ENCODE measurements at regions not wholly inside any gene's neighbourhood (a gene's known extent, or its start where the extent isn't known, plus 50 kb on each side); places are given as distances from the start of the nearest gene placed in this dataset.
"Not testable (repeated sequence)": the region's sequence is repeated elsewhere in the genome, so short reads cannot be mapped to it uniquely, and the experiment has no call there.

DNA sequence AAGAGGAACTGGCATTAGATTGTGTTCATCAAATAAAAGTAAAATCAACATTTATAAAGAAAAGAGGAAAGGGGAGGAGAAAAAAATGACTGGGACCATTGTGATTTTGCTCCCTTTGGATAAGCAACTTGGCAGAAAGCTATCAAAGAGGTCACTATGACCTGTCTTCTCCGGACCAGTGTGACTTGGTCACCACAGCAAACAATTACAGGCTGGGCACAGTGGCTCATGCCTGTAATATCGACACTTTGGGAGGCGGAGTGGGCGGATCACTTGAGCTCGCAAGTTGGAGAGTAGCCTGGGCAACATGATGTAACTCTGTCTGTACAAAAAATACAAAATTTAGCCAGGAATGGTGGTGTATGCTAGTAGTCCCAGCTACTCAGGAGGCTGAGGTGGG lies 55.5 kb upstream of the PPIAL4F start:
- H4K20me1 ChIP-seq (ENCODE audit: insufficient read depth, low read length); H4K91ac ChIP-seq (ENCODE audit: insufficient read depth, low read depth, low read length); H2AK9ac ChIP-seq (replicated peaks; ENCODE audit: low read depth, low read length, poor library complexity); H2BK120ac ChIP-seq (ENCODE audit: low read depth, low read length); H2AK5ac ChIP-seq (ENCODE audit: low read depth, low read length); H3K18ac ChIP-seq (ENCODE audit: low read depth, low read length); DNase-seq; H3K14ac ChIP-seq (replicated peaks; ENCODE audit: low read depth, low read length); H3K23ac ChIP-seq (ENCODE audit: low read depth, low read length); H3K27me3 ChIP-seq (ENCODE audit: control insufficient read depth, insufficient read depth, low read length); BruUV-seq (replicated peaks); H4K5ac ChIP-seq (ENCODE audit: low read depth, low read length); H3K79me1 ChIP-seq (ENCODE audit: low read depth in 1 of 2, low read length in 2 of 2); H3K36me3 ChIP-seq (ENCODE audit: control insufficient read depth, insufficient read depth, low read length); CTCF ChIA-PET; H3K4me3 ChIP-seq (ENCODE audit: insufficient read depth, low read depth, low read length); H3K4ac ChIP-seq (ENCODE audit: low read depth, low read length); H2BK15ac ChIP-seq (ENCODE audit: low read depth, low read length); H2AFZ ChIP-seq (replicated peaks; ENCODE audit: low read length, poor library complexity); H2BK5ac ChIP-seq (ENCODE audit: low read depth, low read length, poor library complexity, severe bottlenecking); intact Hi-C loops (cut with micrococcal nuclease); H3K4me2 ChIP-seq (ENCODE audit: low read depth, low read length); H4K8ac ChIP-seq (ENCODE audit: low read depth in 2 of 2, low read length in 2 of 2); H3K4me1 ChIP-seq (ENCODE audit: control insufficient read depth, insufficient read depth, low read length); H2BK20ac ChIP-seq (ENCODE audit: low read depth, low read length); H3K9ac ChIP-seq (ENCODE audit: low read depth, low read length); H3K9me1 ChIP-seq (ENCODE audit: insufficient read depth, low read length); H3K27ac ChIP-seq (ENCODE audit: insufficient read depth, low read length); H3K56ac ChIP-seq (ENCODE audit: extremely low read depth, insufficient read depth, low read length); H3K9me3 ChIP-seq (ENCODE audit: control insufficient read depth, insufficient read depth, low read length); POLR2A ChIA-PET (ENCODE audit: unreplicated experiment); dilution Hi-C loops (cut with HindIII; ENCODE audit: low sequenced_read_pairs, unreplicated experiment); in situ Hi-C loops (cut with MboI; ENCODE audit: low sequenced_read_pairs); ATAC-seq (ENCODE audit: low read depth): not testable (repeated sequence)
- WGBS, 2 experiments (ENCODE audit: extremely low coverage in 2 of 2, insufficient read length in 1 of 2), result 100% methylated on average over 1 of the region's 5 CpGs; no CpG with 5 or more reads in 1 of the 2 experiments

DNA sequence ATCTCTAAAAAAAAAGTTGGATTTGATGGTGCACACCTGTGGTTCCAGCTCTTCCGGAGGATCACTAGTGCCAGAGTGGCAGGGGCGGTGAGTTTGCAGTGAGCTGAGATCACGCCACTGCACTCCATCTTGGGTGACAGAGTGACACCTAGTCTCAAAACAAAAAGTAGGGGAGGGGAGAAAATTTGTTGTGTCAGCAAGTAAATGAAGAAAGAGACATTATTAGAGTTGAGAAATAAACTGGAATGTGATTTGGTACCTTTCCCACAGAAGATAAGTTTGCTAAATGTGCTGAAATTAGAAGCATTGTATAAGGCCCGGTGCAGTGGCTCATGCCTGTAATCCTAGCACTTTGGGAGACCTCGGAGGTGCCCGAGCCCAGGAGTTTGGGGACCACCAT lies 54.0 kb upstream of the PPIAL4F start:
- H3K23ac ChIP-seq (ENCODE audit: low read depth, low read length); H3K9me1 ChIP-seq (ENCODE audit: insufficient read depth, low read length); H3K4me3 ChIP-seq (ENCODE audit: insufficient read depth, low read depth, low read length); in situ Hi-C loops (cut with MboI; ENCODE audit: low sequenced_read_pairs); H3K27me3 ChIP-seq (ENCODE audit: control insufficient read depth, insufficient read depth, low read length); H2AK9ac ChIP-seq (replicated peaks; ENCODE audit: low read depth, low read length, poor library complexity); H4K20me1 ChIP-seq (ENCODE audit: insufficient read depth, low read length); H3K14ac ChIP-seq (replicated peaks; ENCODE audit: low read depth, low read length); H3K4me2 ChIP-seq (ENCODE audit: low read depth, low read length); H4K5ac ChIP-seq (ENCODE audit: low read depth, low read length); H3K4ac ChIP-seq (ENCODE audit: low read depth, low read length); POLR2A ChIA-PET (ENCODE audit: unreplicated experiment); H3K36me3 ChIP-seq (ENCODE audit: control insufficient read depth, insufficient read depth, low read length); intact Hi-C loops (cut with micrococcal nuclease); H3K18ac ChIP-seq (ENCODE audit: low read depth, low read length); BruUV-seq (replicated peaks); H3K9me3 ChIP-seq (ENCODE audit: control insufficient read depth, insufficient read depth, low read length); H2BK5ac ChIP-seq (ENCODE audit: low read depth, low read length, poor library complexity, severe bottlenecking); H4K8ac ChIP-seq (ENCODE audit: low read depth in 2 of 2, low read length in 2 of 2); H3K9ac ChIP-seq (ENCODE audit: low read depth, low read length); H2BK15ac ChIP-seq (ENCODE audit: low read depth, low read length); H3K79me1 ChIP-seq (ENCODE audit: low read depth in 1 of 2, low read length in 2 of 2); H3K4me1 ChIP-seq (ENCODE audit: control insufficient read depth, insufficient read depth, low read length); dilution Hi-C loops (cut with HindIII; ENCODE audit: low sequenced_read_pairs, unreplicated experiment); H4K91ac ChIP-seq (ENCODE audit: insufficient read depth, low read depth, low read length); ATAC-seq (ENCODE audit: low read depth); DNase-seq; H2AK5ac ChIP-seq (ENCODE audit: low read depth, low read length); H2AFZ ChIP-seq (replicated peaks; ENCODE audit: low read length, poor library complexity); H2BK20ac ChIP-seq (ENCODE audit: low read depth, low read length); H3K27ac ChIP-seq (ENCODE audit: insufficient read depth, low read length); H2BK120ac ChIP-seq (ENCODE audit: low read depth, low read length); CTCF ChIA-PET; H3K56ac ChIP-seq (ENCODE audit: extremely low read depth, insufficient read depth, low read length): not testable (repeated sequence)
- 93% methylated on average over 3 of the region's 6 CpGs; no CpG with 5 or more reads in 1 of the 2 experiments for WGBS, 2 experiments (ENCODE audit: extremely low coverage in 2 of 2, insufficient read length in 1 of 2)
